ENCODE measurements at regions not wholly inside any gene's neighbourhood (a gene's known extent, or its start where the extent isn't known, plus 50 kb on each side); places are given as distances from the start of the nearest gene placed in this dataset.

GRCh38 chr6:27177485-27178406 lies 69.8 kb upstream of the PRSS16 start (continued):
- TF ChIP-seq REL (CRISPR knock-in tag; conservative IDR thresholded peaks at IDR 0.05) = no peak
- TF ChIP-seq CREBL2 (CRISPR knock-in tag; IDR thresholded peaks at IDR 0.05; ENCODE audit: borderline replicate concordance) = no peak
- peak; percentile 68; the same call in 1 of the 2 replicates for TF ChIP-seq AFF4 (CRISPR knock-in tag; IDR thresholded peaks at IDR 0.05)
- TF ChIP-seq ZNF609 (CRISPR knock-in tag; IDR thresholded peaks at IDR 0.05; ENCODE audit: borderline replicate concordance) = no peak
- no peak for TF ChIP-seq TMF1 (CRISPR knock-in tag; IDR thresholded peaks at IDR 0.05; ENCODE audit: low read depth)
- TF ChIP-seq HNRNPK (IDR thresholded peaks at IDR 0.05; ENCODE audit: low read depth, low read length, poor library complexity, severe bottlenecking) = no peak
- TF ChIP-seq EEA1 (CRISPR knock-in tag; IDR thresholded peaks at IDR 0.05; ENCODE audit: borderline replicate concordance) = no peak; the same call in 1 of the 2 replicates
- no peak for TF ChIP-seq MEIS2 (CRISPR knock-in tag; IDR thresholded peaks at IDR 0.05)
- no peak; the same call in 1 of the 2 replicates for TF ChIP-seq MEIS1 (CRISPR knock-in tag; IDR thresholded peaks at IDR 0.05; ENCODE audit: borderline replicate concordance)
- no peak for TF ChIP-seq CREB1 (IDR thresholded peaks at IDR 0.05)
- TF ChIP-seq CREB1 (CRISPR knock-in tag; IDR thresholded peaks at IDR 0.05) = no peak; the same call in 1 of the 2 replicates
- no peak; the same call in 1 of the 2 replicates for TF ChIP-seq ZBTB4 (CRISPR knock-in tag; IDR thresholded peaks at IDR 0.05; ENCODE audit: borderline replicate concordance)
- no peak for TF ChIP-seq FOXO4 (CRISPR knock-in tag; conservative IDR thresholded peaks at IDR 0.05)

Data from HepG2 (cell line).